ENCODE measurements at regions not wholly inside any gene's neighbourhood (a gene's known extent, or its start where the extent isn't known, plus 50 kb on each side); places are given as distances from the start of the nearest gene placed in this dataset.
"Not testable (repeated sequence)": the region's sequence is repeated elsewhere in the genome, so short reads cannot be mapped to it uniquely, and the experiment has no call there.

DNA sequence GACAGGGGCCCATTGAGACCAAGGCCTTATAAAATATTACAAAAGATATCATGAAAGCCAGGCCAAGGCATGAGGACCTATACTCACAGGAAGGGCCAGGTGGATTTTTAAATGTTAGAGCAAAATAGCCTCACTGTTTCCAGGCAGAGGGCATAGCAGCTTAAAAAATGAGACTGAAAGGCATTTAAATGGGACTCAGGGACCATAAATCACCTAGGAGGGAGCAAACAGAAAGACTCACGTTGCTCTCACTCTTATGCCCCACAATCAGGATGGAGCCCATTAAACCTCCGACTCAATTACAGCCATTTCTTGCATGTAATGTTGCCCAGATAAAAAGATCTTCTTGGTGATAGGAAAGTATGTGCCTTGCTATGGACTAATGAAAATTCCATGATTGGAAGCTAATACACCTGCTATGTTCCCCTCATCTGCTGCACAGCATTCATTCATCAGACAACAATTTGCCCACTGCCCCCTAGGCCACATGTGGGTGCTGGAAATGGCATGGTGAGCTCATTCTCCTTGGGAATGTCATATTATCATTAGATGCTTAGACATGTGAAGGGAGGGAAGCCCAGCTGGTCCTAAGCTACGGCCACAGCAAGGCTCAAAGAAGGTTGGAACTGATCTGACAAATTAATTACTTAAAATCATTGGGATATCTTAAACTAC lies 128.6 kb upstream of the GRIA1 start:
- Histone ChIP-seq H3K27me3 (ENCODE audit: low read depth) (no peaks in the 10 kb centered on the region), H3K4me3 (no peak overlapping the region), H3K4me1 (no peaks in the 10 kb centered on the region), H3K9me3 (no peaks in the 10 kb centered on the region), H3K27ac (no peak overlapping the region), H3K36me3 (no peaks in the 10 kb centered on the region)
- intact Hi-C loops (cut with DNase I) = no loop called here
- TF ChIP-seq, protein P1, sequence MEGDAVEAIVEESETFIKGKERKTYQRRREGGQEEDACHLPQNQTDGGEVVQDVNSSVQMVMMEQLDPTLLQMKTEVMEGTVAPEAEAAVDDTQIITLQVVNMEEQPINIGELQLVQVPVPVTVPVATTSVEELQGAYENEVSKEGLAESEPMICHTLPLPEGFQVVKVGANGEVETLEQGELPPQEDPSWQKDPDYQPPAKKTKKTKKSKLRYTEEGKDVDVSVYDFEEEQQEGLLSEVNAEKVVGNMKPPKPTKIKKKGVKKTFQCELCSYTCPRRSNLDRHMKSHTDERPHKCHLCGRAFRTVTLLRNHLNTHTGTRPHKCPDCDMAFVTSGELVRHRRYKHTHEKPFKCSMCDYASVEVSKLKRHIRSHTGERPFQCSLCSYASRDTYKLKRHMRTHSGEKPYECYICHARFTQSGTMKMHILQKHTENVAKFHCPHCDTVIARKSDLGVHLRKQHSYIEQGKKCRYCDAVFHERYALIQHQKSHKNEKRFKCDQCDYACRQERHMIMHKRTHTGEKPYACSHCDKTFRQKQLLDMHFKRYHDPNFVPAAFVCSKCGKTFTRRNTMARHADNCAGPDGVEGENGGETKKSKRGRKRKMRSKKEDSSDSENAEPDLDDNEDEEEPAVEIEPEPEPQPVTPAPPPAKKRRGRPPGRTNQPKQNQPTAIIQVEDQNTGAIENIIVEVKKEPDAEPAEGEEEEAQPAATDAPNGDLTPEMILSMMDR (IDR thresholded peaks at IDR 0.05) = no peak
- no peak for ATAC-seq
- DNase-seq = no peak

GRCh38 chr5:153365547-153365946 lies 124.9 kb upstream of the GRIA1 start:
- ATAC-seq (no peak), DNase-seq (no peak)
- H3K4me1 ChIP-seq = no peaks in the 10 kb centered on the region
- TF ChIP-seq, protein P1 (IDR thresholded peaks at IDR 0.05) = no peak
- H3K27ac ChIP-seq = no peak overlapping the region
- no peaks in the 10 kb centered on the region for H3K9me3 ChIP-seq
- H3K36me3 ChIP-seq = no peaks in the 10 kb centered on the region
- H3K27me3 ChIP-seq (ENCODE audit: low read depth) = no peaks in the 10 kb centered on the region
- intact Hi-C loops (cut with DNase I) = no loop called here
- no peak overlapping the region for H3K4me3 ChIP-seq

GRCh38 chr5:153367466-153367865 lies 123.0 kb upstream of the GRIA1 start:
- Histone ChIP-seq H3K4me1 (no peaks in the 10 kb centered on the region), H3K36me3 (no peaks in the 10 kb centered on the region), H3K9me3 (no peaks in the 10 kb centered on the region), H3K4me3 (no peak overlapping the region), H3K27me3 (ENCODE audit: low read depth) (no peaks in the 10 kb centered on the region), H3K27ac (no peak overlapping the region)
- ATAC-seq = no peak
- intact Hi-C loops (cut with DNase I) = no loop called here
- TF ChIP-seq, protein P1 (IDR thresholded peaks at IDR 0.05) = no peak
- DNase-seq = no peak

- Histone ChIP-seq H3K9me3 (no peaks in the 10 kb centered on the region), H3K4me3 (no peak overlapping the region), H3K27ac (no peak overlapping the region), H3K36me3 (no peaks in the 10 kb centered on the region), H3K27me3 (ENCODE audit: low read depth) (no peaks in the 10 kb centered on the region), H3K4me1 (no peaks in the 10 kb centered on the region)
- intact Hi-C loops (cut with DNase I) = no loop called here
- TF ChIP-seq, protein P1 (IDR thresholded peaks at IDR 0.05) = no peak
- DNase-seq = no peak
- ATAC-seq = no peak
Observed at GRCh38 chr5:153372425-153373129, 117.9 kb upstream of the GRIA1 start.

DNA sequence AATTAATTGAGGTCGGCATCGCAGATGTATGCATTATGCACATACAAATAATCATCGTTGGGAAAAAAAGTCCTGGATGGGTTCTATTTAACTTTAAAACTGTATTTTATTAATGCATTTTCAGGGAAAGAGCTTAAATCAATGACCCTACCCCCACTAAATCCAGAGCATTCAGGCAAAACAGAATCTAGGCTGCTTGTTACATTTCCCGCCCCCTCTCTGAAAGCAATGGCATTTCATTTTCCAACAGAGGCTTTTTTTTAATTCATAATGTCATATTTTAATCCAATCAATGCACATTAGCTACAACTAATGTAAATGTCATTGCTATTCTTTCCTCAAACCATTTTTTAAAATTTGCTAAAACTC lies 117.4 kb upstream of the GRIA1 start:
- no peaks in the 10 kb centered on the region for H3K4me1 ChIP-seq
- H3K4me3 ChIP-seq = no peak overlapping the region
- H3K9me3 ChIP-seq = no peaks in the 10 kb centered on the region
- no peaks in the 10 kb centered on the region for H3K36me3 ChIP-seq
- H3K27me3 ChIP-seq (ENCODE audit: low read depth) = no peaks in the 10 kb centered on the region
- intact Hi-C loops (cut with DNase I) = no loop called here
- no peak for ATAC-seq
- no peak overlapping the region for H3K27ac ChIP-seq
- TF ChIP-seq, protein P1 (IDR thresholded peaks at IDR 0.05) = no peak
- no peak for DNase-seq

DNA sequence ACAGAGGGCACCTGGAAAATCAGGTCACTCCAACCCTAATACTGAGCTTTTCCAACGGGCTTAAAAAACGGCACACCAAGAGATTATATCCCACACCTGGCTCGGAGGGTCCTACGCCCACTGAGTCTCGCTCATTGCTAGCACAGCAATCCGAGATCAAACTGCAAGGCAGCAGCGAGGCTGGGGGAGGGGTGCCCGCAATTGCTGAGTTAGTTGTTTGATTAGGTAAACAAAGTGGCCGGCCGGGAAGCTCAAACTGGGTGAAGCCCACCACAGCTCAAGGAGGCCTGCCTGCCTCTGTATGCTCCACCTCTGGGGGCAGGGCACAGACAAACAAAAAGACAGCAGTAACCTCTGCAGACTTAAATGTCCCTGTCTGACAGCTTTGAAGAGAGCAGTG lies 108.8 kb upstream of the GRIA1 start:
- DNase-seq = peak; percentile 40
- H3K4me1 ChIP-seq; H3K27me3 ChIP-seq (ENCODE audit: low read depth); H3K27ac ChIP-seq; H3K9me3 ChIP-seq; ATAC-seq; H3K4me3 ChIP-seq; H3K36me3 ChIP-seq; intact Hi-C loops (cut with DNase I): not testable (repeated sequence)

Measured in lower lobe of right lung (tissue), 2 donors.